PC-3 (cell line): ENCODE measurements at regions not wholly inside any gene's neighbourhood (a gene's known extent, or its start where the extent isn't known, plus 50 kb on each side); places are given as distances from the start of the nearest gene placed in this dataset.

Experiments
- ATAC-seq: fragments of 200-7000 bp; cut with Tn5 transposase; 2 replicates; pipeline ENCODE4 v1.9.1; 2020; ENCODE audit warnings: mild to moderate bottlenecking, moderate library complexity
- BruUV-seq: library from RNA; stranded (reverse); fragments of 400-500 nt; replicated peaks from 2 replicates; lab custom pipeline; 2021; lab: Mats Ljungman, UMichigan
- CTCF ChIA-PET: fragments of 300-600 bp; sonication (Branson Sonifier 250); formaldehyde crosslinking; loops from one replicate; lab custom pipeline; 2022; ENCODE audit warnings: antibody characterized with exemption; lab: Charles Lee
- POLR2A ChIA-PET: fragments of 300-600 bp; sonication (Branson Sonifier 250); formaldehyde crosslinking; loops from one replicate; lab custom pipeline; 2022; ENCODE audit warnings: antibody characterized with exemption; ENCODE audit not compliant: unreplicated experiment; lab: Charles Lee
- DNase-seq: peaks from one replicate; pipeline ENCODE4 v3.0.0-alpha.2; 2015
- H2AFZ ChIP-seq: fragments of 300-600 bp; sonication (generic); 2 replicates; pipeline ENCODE4 v1.6.0; 2016; ENCODE audit warnings: antibody characterized with exemption, low read length
- H3F3A ChIP-seq: fragments of 300-600 bp; sonication (generic); one replicate; pipeline ENCODE4 v1.6.0; 2017; ENCODE audit warnings: antibody characterized with exemption, low read length, control low read depth, mild to moderate bottlenecking; ENCODE audit not compliant: unreplicated experiment
- H3K27ac ChIP-seq: fragments of 300-600 bp; sonication (generic); 2 replicates; pipeline ENCODE4 v1.5.1; 2016; ENCODE audit warnings: mild to moderate bottlenecking, low read length
- H3K27me3 ChIP-seq: fragments of 300-600 bp; sonication (generic); 2 replicates; pipeline ENCODE4 v1.6.1; 2016; ENCODE audit warnings: low read length, mixed read lengths
- H3K36me3 ChIP-seq: fragments of 300-600 bp; sonication (generic); 2 replicates; pipeline ENCODE4 v1.6.1; 2016; ENCODE audit warnings: low read depth, mixed run types, low read length, mixed read lengths
- H3K4me1 ChIP-seq: fragments of 300-600 bp; sonication (generic); 2 replicates; pipeline ENCODE4 v1.5.1; 2016; ENCODE audit warnings: low read length; ENCODE audit not compliant: insufficient read depth
- H3K4me2 ChIP-seq: fragments of 300-600 bp; sonication (generic); 2 replicates; pipeline ENCODE4 v1.6.0; 2016; ENCODE audit warnings: low read length
- H3K4me3 ChIP-seq: fragments of 300-600 bp; sonication (generic); 2 replicates; pipeline ENCODE4 v1.5.1; 2016; ENCODE audit warnings: mild to moderate bottlenecking, low read length, mixed read lengths
- H3K79me2 ChIP-seq: fragments of 300-600 bp; sonication (generic); 2 replicates; pipeline ENCODE4 v1.6.1; 2017; ENCODE audit warnings: low read length, mixed read lengths
- H3K9ac ChIP-seq: fragments of 300-600 bp; sonication (generic); 2 replicates; pipeline ENCODE4 v1.6.0; 2016; ENCODE audit warnings: mild to moderate bottlenecking, low read length
- H3K9me2 ChIP-seq: fragments of 300-600 bp; sonication (generic); replicated peaks from 2 replicates; pipeline ENCODE4 v1.6.1; 2016; ENCODE audit warnings: mixed run types, low read length, mixed read lengths
- H3K9me3 ChIP-seq: fragments of 300-600 bp; sonication (generic); 2 replicates; pipeline ENCODE4 v1.6.1; 2016; ENCODE audit warnings: low read length, mixed read lengths
- H4K20me1 ChIP-seq: fragments of 300-600 bp; sonication (generic); 2 replicates; pipeline ENCODE4 v1.6.1; 2016; ENCODE audit warnings: low read length, mixed read lengths
- CTCF ChIP-seq: fragments of 300-600 bp; sonication (generic); conservative IDR thresholded peaks from 2 replicates; pipeline ENCODE4 v1.5.1; 2017; ENCODE audit warnings: antibody characterized with exemption, low read depth, mild to moderate bottlenecking, low read length
- EZH2 ChIP-seq: fragments of 300-600 bp; sonication (generic); IDR thresholded peaks from one replicate; pipeline ENCODE4 v1.6.1; 2017; ENCODE audit warnings: antibody characterized with exemption, mild to moderate bottlenecking, low read length; ENCODE audit not compliant: unreplicated experiment
- EZH2phosphoT487 ChIP-seq: fragments of 300-600 bp; sonication (generic); IDR thresholded peaks from 2 replicates; pipeline ENCODE4 v1.6.1; 2018; ENCODE audit warnings: mild to moderate bottlenecking, antibody characterized with exemption, low read length, borderline replicate concordance
- intact Hi-C: fragments of 100-400 bp; cut with micrococcal nuclease; formaldehyde crosslinking; loops from 2 replicates; pipeline ENCODE4 v1.9.0; 2023

- no peak for TF ChIP-seq EZH2phosphoT487
- no peak for TF ChIP-seq CTCF
- no peak for TF ChIP-seq EZH2
- Histone ChIP-seq H3K36me3 (no peaks in the 10 kb centered on the region), H3K27ac (peak overlapping the region; percentile 4; the same call in 1 of the 2 replicates), H3K9ac (peak overlapping the region; percentile 37), H3K9me3 (no peaks in the 10 kb centered on the region), H3K4me2 (peak overlapping the region; percentile 93), H2AFZ (peak overlapping the region; percentile 93), H3K27me3 (no peaks in the 10 kb centered on the region), H3K79me2 (no peaks in the 10 kb centered on the region), H4K20me1 (no peaks in the 10 kb centered on the region), H3K9me2 (no peaks in the 10 kb centered on the region), H3K4me1 (peaks cover 30% of the 10 kb centered on the region), H3K4me3 (peak overlapping the region; percentile 68), H3F3A (no peaks in the 10 kb centered on the region)
- peak; percentile 76 for ATAC-seq
- intact Hi-C loops = loop anchor here (5.0 kb wide), 1 partner anchor 46 kb away; no protein-coding TSS in a partner anchor
- POLR2A ChIA-PET = no interaction called here
- peak; percentile 65 for DNase-seq
- CTCF ChIA-PET = no interaction called here
- no TSS peak for BruUV-seq
These were observed 141.6 kb upstream of the RFC3 start for GRCh38 chr13:33676045-33676989.

- Histone ChIP-seq H3K4me1 (peaks cover 30% of the 10 kb centered on the region), H3K36me3 (no peaks in the 10 kb centered on the region), H3K9me2 (no peaks in the 10 kb centered on the region), H3K4me2 (no peak overlapping the region), H3K9ac (no peak overlapping the region), H3F3A (no peaks in the 10 kb centered on the region), H4K20me1 (no peaks in the 10 kb centered on the region), H3K79me2 (no peaks in the 10 kb centered on the region), H3K4me3 (no peak overlapping the region), H3K27me3 (no peaks in the 10 kb centered on the region), H2AFZ (peak overlapping the region; percentile 93; the same call in 1 of the 2 replicates), H3K9me3 (no peaks in the 10 kb centered on the region), H3K27ac (0 out of 2 replicates have a peak overlapping the region, but pooled peaks have one; percentile 4)
- TF ChIP-seq CTCF (no peak), EZH2 (no peak), EZH2phosphoT487 (no peak)
- CTCF ChIA-PET = no interaction called here
- ATAC-seq = no peak
- no TSS peak for BruUV-seq
- POLR2A ChIA-PET = interaction anchor here (0.5 kb wide), 1 partner anchor 347 kb away, joined by 4 read pairs; no protein-coding TSS in a partner anchor
- intact Hi-C loops = loop anchor here (5.0 kb wide), 1 partner anchor 45 kb away; no protein-coding TSS in a partner anchor
- no peak for DNase-seq
These were observed 140.7 kb upstream of the RFC3 start for GRCh38 chr13:33677215-33677614.
